ENCODE measurements at regions not wholly inside any gene's neighbourhood (a gene's known extent, or its start where the extent isn't known, plus 50 kb on each side); places are given as distances from the start of the nearest gene placed in this dataset.

GRCh38 chr6:91029211-91029610, 442.3 kb upstream of the MAP3K7 start:
- TF ChIP-seq, protein P1, sequence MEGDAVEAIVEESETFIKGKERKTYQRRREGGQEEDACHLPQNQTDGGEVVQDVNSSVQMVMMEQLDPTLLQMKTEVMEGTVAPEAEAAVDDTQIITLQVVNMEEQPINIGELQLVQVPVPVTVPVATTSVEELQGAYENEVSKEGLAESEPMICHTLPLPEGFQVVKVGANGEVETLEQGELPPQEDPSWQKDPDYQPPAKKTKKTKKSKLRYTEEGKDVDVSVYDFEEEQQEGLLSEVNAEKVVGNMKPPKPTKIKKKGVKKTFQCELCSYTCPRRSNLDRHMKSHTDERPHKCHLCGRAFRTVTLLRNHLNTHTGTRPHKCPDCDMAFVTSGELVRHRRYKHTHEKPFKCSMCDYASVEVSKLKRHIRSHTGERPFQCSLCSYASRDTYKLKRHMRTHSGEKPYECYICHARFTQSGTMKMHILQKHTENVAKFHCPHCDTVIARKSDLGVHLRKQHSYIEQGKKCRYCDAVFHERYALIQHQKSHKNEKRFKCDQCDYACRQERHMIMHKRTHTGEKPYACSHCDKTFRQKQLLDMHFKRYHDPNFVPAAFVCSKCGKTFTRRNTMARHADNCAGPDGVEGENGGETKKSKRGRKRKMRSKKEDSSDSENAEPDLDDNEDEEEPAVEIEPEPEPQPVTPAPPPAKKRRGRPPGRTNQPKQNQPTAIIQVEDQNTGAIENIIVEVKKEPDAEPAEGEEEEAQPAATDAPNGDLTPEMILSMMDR (IDR thresholded peaks at IDR 0.05), result no peak
- ATAC-seq (no peak), DNase-seq (no peak), FAIRE-seq (no peak)
- WGBS, 2 donors, result 24 to 29% methylated on average over 6 of the region's 6 CpGs
- Histone ChIP-seq H3K4me1 (no peaks in the 10 kb centered on the region), H3K4me3 (no peak overlapping the region), H3K36me3 (no peaks in the 10 kb centered on the region), H3K9me3 (no peaks in the 10 kb centered on the region), H3K27ac (no peak overlapping the region), H3K27me3 (peaks cover 0 to 9% (median 0%) of the 10 kb centered on the region in 4 donors)
- intact Hi-C loops (cut with DNase I), result no loop called here

DNA sequence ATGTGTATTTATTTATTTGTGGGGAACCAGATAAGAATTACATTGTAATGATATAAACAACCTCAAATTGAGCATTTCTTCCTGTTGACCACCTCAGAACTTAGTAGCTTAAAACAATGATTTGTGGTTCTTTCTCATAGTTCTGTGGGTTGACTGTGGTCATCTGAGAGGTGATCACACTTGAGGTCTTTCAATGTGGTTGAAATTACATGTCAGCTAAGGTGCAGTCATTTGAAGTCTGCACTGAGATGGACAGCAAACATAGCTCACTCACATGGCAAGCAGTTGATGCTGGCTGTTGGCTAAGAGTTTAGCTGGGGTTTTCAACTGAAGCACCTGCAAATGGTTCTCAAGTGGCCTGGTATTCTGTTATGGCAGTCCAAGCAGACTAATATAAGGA, 436.7 kb upstream of the MAP3K7 start:
- no peaks in the 10 kb centered on the region for H3K36me3 ChIP-seq
- H3K4me3 ChIP-seq, result no peak overlapping the region
- H3K4me1 ChIP-seq, result no peaks in the 10 kb centered on the region
- ATAC-seq (no peak), FAIRE-seq (no peak), DNase-seq (no peak)
- TF ChIP-seq, protein P1 (IDR thresholded peaks at IDR 0.05), result no peak
- H3K27ac ChIP-seq, result no peak overlapping the region
- H3K27me3 ChIP-seq, result no peaks in the 10 kb centered on the region
- H3K9me3 ChIP-seq, result no peaks in the 10 kb centered on the region
- intact Hi-C loops (cut with DNase I), result no loop called here

GRCh38 chr6:91020744-91021143, 433.9 kb upstream of the MAP3K7 start:
- intact Hi-C loops (cut with DNase I), result no loop called here
- Histone ChIP-seq H3K36me3 (no peaks in the 10 kb centered on the region), H3K27me3 (no peaks in the 10 kb centered on the region), H3K9me3 (no peaks in the 10 kb centered on the region), H3K4me1 (no peaks in the 10 kb centered on the region), H3K4me3 (no peak overlapping the region), H3K27ac (no peak overlapping the region)
- DNase-seq (no peak), FAIRE-seq (no peak), ATAC-seq (no peak)
- WGBS, 2 donors, result 24 to 45% methylated on average over 1 of the region's 1 CpG
- TF ChIP-seq, protein P1 (IDR thresholded peaks at IDR 0.05), result no peak

DNA sequence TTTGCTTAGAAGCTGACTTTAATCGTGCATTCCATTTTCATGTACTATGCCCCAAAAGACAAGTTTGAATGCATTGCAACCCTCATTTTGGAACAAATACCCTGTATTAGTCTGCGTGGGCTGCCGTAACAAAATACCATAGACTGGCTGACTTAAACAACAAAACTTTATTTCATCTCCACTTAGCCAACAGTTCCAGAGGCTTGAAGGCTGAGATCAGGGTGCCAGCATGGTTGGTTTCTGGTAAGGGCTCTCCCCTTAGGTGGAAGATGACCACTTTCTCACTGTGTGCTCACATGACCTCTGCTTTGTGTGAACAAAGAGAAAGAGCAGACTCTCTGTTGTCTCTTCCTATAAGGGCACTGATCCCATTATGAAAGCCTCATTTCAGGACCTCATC, 431.7 kb upstream of the MAP3K7 start:
- H3K4me3 ChIP-seq, result no peak overlapping the region
- TF ChIP-seq, protein P1 (IDR thresholded peaks at IDR 0.05), result no peak
- FAIRE-seq, result no peak
- no peaks in the 10 kb centered on the region for H3K4me1 ChIP-seq
- H3K36me3 ChIP-seq, result no peaks in the 10 kb centered on the region
- H3K27ac ChIP-seq, result no peak overlapping the region
- no peaks in the 10 kb centered on the region for H3K9me3 ChIP-seq
- 73 to 89% methylated on average over 3 of the region's 3 CpGs for WGBS, 2 donors
- ATAC-seq, result no peak
- no peaks in the 10 kb centered on the region for H3K27me3 ChIP-seq
- intact Hi-C loops (cut with DNase I), result no loop called here
- no peak for DNase-seq

DNA sequence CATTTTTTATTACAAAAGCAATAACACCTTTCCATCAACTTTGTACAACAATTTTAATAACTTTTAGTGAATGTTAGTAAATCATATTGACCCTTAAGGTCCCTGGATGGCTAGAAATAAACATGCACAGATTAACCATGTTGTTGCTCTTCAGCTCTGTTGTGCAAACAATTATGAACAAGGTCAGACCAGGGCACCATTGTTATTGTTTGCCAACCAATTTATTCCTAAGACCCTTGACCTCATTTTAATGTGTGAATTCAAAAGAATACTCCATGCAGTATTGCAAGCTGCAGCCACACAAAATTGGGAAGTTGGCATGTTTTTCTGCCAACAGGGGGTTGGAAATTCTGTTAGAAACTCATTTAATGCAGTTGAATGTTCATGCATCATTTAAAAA, 426.6 kb upstream of the MAP3K7 start:
- DNase-seq (no peak), FAIRE-seq (no peak), ATAC-seq (no peak)
- no peaks in the 10 kb centered on the region for H3K27me3 ChIP-seq
- no peaks in the 10 kb centered on the region for H3K9me3 ChIP-seq
- no peak overlapping the region for H3K4me3 ChIP-seq
- H3K36me3 ChIP-seq, result no peaks in the 10 kb centered on the region
- no peaks in the 10 kb centered on the region for H3K4me1 ChIP-seq
- intact Hi-C loops (cut with DNase I), result no loop called here
- TF ChIP-seq, protein P1 (IDR thresholded peaks at IDR 0.05), result no peak
- no peak overlapping the region for H3K27ac ChIP-seq
